Amniotic epithelial cell (primary cell): ENCODE measurements at regions not wholly inside any gene's neighbourhood (a gene's known extent, or its start where the extent isn't known, plus 50 kb on each side); places are given as distances from the start of the nearest gene placed in this dataset.

ENCODE experiments used
- DNase-seq: peaks from one replicate; pipeline ENCODE4 v3.0.0-alpha.2; 2010; ENCODE audit warnings: low read depth

DNA sequence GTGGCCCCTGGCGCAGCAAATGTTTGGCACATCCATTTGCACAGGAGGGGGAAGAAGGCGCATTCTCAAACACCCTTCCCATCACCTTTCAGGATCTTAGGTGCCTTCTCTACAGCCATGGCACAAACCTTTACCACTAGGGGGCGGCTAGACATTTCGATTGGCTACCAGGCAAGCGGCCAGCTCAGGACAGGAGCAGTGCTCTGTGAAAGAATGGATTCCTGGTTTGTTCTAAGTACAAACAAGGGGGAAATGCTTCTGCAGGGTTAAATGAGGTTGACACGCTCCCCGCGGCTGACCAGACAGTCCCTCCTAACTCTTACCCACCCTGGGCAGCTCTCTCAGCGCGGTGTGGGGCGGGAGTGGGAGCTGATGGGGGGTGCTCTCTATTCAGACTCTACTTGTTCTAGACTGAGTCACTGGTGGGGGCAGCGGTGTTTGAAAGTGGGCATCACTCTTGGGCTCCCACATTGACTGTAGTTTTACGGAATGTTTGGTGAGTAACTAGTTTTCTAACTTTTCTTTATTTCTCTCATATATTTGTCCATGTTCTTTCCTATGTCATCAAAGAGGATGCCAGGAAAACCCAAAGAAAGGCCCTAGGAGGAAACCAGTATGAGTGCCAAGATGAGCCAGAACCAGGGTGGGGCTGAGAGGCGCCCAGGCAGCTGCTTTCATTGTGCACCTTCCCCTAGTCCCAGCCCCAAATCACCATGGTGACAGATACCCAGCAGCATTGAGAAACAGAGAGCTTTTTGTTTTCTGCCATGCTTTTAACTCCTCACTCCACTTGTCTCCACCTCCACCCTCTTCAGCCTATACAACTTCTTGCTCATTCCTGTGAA is 61.4 kb upstream of the GPR158 start:
- DNase-seq = peak; percentile 79

- DNase-seq = no peak
Measured at GRCh38 chr10:25114036-25114411, 60.8 kb upstream of the GPR158 start.

- no peak for DNase-seq
Measured at GRCh38 chr10:25117757-25118156, 57.0 kb upstream of the GPR158 start.

GRCh38 chr10:25120188-25120587 is 54.6 kb upstream of the GPR158 start:
- no peak for DNase-seq
